COLO668 (cell line): ENCODE measurements at regions not wholly inside any gene's neighbourhood (a gene's known extent, or its start where the extent isn't known, plus 50 kb on each side); places are given as distances from the start of the nearest gene placed in this dataset.

Experiments
- DNase-seq: peaks from one replicate; lab custom pipeline; 2025; ENCODE audit not compliant: unreplicated experiment; lab: John Stamatoyannopoulos, UW

DNA sequence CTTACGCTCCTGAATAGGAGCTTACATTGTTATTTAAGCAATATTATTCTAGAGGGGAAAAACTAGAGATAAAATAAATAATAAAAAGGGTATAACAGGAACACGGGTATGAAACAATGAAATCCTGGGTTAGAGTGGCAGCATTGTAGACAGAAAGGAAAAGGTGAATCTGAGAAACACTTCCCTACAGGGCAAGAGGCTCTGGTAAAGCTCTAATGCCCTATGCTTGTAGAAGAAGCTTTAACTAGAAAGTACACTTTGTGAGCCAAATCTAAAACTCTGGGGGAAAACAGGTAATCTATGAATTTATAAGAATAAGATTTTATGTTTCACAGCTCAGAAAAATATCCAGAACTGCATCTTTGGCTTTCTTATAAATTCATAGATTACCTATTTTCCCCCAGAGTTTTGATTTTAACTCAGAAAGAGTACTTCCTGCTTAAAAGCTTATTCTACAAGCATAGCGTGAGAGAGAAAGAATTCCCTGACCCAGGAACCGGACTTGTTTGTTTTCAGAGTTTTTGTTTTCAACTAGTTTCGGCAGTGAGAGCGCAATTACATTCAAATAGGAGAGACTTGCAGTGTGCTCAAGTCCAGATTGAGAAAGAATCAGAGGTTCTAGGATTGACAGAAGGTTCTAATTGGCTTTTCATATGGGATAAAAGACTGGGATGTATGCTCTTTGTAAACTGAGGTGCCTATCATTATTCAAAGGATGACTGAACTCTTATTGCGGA is 651.0 kb upstream of the RORB start:
- DNase-seq, result no peak

DNA sequence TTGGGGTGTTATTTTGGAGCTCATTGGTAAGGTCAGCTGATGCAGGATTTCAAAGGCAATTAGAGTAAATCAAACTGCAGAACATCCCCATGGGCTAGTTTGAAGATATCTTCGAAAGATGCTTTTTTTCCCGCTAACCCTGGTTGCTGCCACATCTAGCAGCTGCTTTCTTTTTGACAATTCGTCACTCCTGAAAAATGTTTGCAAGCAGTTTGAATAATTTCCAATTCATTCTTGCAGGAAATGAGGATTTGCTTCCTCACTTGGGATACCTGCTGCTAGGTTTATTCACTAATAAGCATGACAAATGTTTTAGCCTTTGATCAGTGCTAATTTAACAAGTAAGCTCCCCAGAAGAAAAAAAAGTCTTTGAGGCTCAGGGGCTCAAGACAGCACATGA is 649.6 kb upstream of the RORB start:
- DNase-seq, result no peak

DNA sequence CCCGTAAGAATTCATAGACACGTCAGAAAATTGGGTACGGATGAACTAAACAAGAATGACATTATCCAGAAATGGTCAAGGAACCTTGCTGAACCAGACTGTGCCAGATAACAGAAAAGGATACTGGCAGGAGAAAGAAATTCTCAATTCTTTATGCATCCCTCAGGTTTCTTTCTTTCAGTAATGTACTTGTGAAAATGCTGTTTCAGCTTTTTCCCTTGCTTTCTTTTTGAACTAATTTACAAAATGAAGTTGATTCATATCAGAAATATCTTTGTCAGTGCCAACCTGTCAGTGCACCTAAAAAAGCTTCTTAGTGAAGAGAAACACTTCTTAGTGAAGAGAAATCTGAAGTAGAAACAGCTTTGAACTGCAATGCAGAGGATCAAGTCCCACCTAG is 643.6 kb upstream of the RORB start:
- DNase-seq, result no peak

DNA sequence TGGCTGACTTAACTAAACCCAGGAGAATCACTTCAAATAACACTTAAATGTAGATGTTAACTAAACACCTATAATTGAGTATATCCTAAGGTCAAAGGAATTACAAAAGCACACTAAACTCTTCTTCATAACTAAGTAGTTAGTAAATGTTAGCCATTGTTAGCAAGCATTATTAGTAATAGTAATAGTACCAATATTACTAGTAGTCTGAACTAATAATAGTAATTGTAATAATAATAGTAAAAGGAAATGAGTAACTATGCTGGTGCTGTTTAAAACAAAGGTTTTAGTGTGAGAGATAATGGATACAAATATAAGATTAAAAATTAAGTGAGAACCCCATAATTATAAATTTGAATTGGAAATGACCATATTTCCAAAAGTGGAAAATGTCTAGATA is 641.9 kb upstream of the RORB start:
- DNase-seq, result no peak

DNA sequence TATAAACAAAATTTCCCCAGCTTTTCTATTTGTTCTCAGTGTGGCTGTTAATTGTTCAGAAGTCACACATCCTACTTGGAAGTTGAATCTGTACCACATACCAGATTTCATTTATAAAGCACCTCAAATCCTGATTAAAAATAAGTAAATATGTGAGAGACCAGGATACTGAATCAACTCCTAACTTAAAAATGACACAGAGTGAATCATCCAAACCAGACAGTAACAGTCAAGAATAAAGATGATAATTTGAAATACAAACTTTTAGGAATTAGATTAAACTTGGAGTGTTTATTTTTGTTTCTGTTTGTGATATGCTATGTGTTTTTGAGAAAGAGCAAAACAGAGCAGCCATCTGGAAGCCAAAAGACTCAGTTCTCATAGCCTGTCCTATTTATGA is 633.2 kb upstream of the RORB start:
- DNase-seq, result no peak

- no peak for DNase-seq
Observed at GRCh38 chr9:73866451-73866850, 630.7 kb upstream of the RORB start.

DNA sequence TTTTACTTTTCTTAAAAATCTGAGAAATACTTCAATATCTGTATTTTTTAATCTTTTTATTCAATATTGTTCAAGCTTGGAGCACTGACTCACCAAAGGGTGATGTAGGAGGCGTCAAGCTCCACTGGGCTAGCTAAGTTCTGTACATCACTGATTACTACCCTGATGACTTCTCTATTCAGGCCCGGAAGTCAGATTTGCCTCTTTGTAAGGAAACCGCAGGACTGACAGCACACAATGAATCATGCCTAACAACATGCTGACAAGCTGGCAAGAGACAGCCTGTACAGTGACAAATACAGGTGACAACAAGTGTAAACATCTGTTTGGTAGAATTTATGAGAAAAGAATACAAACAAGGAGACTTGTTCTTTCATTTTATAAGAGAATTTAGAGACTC is 627.9 kb upstream of the RORB start:
- peak; percentile 28 for DNase-seq

DNA sequence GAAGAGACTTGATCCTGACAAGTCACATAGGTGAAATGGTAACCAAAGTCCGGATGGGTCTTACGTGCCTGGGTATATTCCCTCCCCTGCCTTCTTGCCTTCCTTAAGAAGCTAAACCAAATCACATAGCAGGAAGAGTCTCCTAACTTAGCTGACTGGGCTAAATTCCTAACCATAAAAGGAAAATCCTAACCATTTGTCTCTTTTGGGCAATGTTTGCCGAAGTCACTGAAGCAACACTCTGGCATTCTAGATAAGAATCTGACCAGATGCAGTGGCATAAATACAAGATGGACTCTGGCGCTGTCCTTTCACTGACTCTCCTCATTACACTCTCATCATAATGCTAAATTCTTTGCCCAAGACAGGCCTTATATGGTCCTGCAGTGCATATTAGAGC is 625.5 kb upstream of the RORB start:
- DNase-seq, result no peak

- DNase-seq, result no peak
Observed at GRCh38 chr9:73872701-73873100, 624.4 kb upstream of the RORB start.

GRCh38 chr9:73880101-73880500 is 617.0 kb upstream of the RORB start:
- no peak for DNase-seq

GRCh38 chr9:73889023-73889422 is 608.1 kb upstream of the RORB start:
- no peak for DNase-seq

DNA sequence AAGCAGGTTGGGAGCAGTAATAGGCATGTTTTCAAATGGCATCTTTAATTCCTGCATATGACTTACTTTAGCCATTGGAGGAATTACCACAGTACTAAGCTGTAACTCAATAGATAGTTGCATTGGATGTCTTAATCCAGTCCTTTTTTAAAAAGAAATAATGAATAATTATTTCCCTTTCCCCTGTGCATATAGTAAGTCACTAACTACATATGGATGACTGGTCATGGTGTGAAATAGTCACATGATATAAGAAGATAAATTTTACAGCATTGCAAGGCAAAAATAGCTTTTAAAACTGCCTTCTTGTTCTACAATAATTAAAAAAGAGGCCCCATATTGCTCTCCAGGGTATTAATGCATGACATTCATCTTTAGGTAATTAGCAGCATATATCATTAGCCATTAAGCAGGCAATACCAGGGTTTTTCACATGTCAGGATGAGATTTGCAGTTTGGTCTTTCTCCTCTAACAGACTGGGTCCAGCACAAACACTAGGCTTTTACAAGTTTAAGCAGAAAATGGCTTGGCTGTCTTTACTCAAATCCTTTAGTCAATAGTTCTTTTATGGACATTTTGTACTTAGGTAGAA is 606.4 kb upstream of the RORB start:
- DNase-seq, result no peak

DNA sequence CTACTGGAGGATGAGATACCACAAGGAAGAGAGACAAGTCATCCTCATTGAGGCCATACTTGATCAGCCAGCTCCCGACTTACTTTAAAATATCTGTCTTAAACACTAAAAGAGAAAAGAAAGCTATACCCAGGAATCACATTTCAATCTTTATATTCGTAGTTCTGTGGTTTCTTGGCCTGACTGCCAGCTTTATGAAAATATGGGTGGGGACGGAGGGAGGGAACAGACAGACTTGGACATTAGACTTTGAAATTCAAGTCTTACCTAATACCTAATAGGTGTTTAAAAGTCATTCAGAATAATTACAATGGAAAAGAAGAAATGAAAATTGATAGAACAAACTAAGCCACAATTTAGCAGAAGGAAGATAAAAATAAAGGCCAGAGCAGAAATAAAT is 604.8 kb upstream of the RORB start:
- no peak for DNase-seq

GRCh38 chr9:73893230-73893629 is 603.9 kb upstream of the RORB start:
- no peak for DNase-seq

GRCh38 chr9:73896061-73896460 is 601.1 kb upstream of the RORB start:
- no peak for DNase-seq

DNA sequence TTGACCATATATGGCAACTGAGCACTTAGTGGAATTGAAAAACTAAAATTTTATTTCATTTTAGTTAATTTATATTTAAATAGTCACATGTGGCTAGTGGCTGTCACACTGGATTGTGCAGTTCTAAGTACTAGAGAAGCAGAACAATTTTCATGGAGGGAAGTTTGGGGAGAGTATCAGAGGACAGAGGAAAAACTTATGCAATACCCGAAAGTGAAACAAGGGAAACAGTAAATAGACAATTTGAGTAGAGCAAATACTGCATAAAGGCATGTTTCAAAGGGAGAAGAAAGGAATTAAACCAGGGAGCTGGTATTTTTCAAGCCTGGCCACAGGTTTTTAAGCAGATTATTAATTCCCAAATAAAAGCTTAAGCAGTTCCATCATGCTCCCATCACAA is 590.5 kb upstream of the RORB start:
- DNase-seq, result no peak

GRCh38 chr9:73911804-73912203 is 585.3 kb upstream of the RORB start:
- DNase-seq, result no peak

DNA sequence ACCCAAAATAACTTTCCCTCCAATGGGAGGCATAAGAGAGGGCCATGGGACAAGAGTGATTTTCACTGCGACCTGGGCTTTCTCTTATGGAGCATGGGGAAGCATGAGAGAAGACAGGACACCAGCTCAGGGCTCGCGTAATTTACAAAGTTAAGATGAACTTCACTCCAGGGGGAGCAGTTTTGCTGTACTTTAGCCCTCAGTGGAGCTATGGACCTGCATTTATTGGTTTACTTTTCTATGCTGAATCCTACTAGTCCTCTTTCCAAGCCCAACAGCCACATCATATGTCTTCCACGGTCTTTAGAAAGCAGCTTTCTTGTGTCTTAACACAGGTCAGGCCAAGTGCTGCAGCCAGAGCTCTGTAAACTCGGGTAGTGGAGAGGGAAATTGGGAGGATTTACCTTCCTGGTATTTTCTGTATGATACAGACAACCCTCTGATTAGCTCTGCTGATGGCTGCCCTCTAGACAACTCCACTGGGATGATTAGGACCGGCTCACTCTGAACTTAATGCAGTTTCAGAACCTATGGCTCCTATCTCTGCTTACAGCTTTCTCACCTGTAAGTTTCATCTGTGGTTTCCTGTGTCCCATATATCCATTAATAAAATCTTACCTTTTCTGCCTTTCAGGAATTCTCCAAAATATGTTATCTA is 581.0 kb upstream of the RORB start:
- no peak for DNase-seq

DNA sequence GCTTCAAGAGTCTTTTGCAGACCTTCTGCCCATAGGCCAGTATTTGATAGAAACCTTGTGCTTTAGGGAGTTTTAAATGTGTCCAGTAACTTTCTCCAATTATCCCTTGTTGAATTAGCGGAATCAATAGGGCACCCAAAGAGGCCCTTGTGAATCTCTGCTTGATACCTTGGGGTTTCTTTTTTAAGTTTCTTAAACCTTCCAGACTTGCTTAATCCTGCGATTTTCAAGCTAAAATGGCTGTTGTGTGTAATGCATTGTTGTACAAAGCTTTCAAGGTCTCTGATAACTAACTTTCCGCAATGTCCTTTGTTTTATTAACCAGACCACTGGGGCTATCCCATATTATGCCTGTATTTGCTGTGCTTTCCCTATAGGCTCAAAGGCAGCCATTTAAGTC is 577.4 kb upstream of the RORB start:
- DNase-seq, result no peak

DNA sequence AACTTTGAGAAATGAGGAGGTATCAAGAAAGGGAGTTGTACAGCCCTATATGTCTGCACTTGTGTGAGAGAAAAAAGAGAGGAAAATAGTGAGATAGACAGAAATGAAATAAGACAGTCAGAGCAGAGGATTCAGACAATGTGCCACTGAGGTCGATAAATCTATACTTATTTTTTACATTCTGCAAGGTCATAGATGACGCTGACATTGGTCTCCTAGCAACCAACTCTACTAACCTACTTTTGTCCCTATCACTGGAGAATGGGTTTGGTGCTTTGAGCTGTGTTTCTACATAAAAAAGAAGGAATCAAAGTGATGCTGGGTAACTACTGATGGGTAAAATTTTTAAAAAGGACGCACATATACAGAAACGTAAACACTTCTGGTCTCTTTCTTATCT is 573.3 kb upstream of the RORB start:
- no peak for DNase-seq

DNA sequence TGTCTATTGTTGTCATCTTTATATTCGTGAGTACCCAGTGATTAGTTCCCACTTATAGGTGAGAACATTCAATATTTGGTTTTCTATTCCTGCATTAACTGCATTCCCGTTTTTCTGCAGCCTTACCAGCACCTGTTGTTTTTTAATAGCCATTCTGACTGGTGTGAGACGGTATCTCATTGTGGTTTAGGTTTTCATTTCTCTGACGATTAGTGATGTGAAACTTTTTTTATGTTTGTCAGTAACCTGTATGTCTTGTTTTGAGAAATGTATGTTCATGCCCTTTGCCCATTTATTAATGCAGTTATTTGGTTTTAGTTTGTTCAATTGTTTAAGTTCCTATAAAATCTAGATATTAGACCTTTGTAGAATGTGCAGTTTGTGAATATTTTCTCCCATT is 546.0 kb upstream of the RORB start:
- no peak for DNase-seq

GRCh38 chr9:73962792-73963191 is 534.3 kb upstream of the RORB start:
- no peak for DNase-seq

DNA sequence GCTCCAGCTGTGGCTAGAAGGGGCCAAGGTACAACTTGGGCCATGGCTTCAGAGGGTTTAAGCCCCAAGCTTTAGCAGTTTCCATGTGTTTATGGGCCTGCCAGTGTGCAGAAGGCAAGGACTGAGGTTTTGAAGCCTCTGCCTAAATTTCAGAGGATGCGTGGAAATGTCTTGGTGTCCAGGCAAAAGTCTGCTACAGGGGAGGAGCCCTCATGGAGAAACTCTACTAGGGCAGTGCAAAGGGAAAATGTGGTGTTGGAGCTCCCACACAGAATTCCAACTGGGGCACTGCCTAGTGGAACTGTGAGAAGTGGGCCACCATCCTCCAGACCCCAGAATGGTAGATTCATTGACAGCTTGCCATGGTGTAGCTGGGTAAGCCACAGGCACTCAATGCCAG is 527.2 kb upstream of the RORB start:
- DNase-seq, result no peak
